ENCODE measurements at regions not wholly inside any gene's neighbourhood (a gene's known extent, or its start where the extent isn't known, plus 50 kb on each side); places are given as distances from the start of the nearest gene placed in this dataset.
"Not testable (repeated sequence)": the region's sequence is repeated elsewhere in the genome, so short reads cannot be mapped to it uniquely, and the experiment has no call there.

DNA sequence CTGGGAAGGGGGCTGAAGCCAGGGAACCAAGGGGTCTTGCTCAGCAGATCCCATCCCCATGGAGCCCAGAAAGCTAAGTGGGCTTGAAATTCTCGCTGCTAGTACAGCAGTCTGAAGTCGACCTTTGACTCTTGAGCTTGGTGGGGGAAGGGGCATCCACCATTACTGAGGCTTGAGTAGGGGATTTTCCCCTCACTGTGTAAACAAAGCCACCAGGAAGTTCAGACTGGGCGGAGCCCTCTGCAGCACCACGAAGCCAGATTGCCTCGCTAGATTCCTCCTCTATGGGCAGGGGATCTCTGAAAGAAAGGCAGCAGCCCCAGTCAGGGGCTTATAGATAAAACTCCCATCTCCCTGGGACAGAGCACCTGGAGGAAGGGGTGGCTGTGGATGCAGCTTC is 210.6 kb downstream of the OTOL1 start:
- TF ChIP-seq, protein P1, sequence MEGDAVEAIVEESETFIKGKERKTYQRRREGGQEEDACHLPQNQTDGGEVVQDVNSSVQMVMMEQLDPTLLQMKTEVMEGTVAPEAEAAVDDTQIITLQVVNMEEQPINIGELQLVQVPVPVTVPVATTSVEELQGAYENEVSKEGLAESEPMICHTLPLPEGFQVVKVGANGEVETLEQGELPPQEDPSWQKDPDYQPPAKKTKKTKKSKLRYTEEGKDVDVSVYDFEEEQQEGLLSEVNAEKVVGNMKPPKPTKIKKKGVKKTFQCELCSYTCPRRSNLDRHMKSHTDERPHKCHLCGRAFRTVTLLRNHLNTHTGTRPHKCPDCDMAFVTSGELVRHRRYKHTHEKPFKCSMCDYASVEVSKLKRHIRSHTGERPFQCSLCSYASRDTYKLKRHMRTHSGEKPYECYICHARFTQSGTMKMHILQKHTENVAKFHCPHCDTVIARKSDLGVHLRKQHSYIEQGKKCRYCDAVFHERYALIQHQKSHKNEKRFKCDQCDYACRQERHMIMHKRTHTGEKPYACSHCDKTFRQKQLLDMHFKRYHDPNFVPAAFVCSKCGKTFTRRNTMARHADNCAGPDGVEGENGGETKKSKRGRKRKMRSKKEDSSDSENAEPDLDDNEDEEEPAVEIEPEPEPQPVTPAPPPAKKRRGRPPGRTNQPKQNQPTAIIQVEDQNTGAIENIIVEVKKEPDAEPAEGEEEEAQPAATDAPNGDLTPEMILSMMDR (IDR thresholded peaks at IDR 0.05; ENCODE audit: insufficient read depth, low read depth, low read length) = not testable (repeated sequence)
- not testable (repeated sequence) for TF ChIP-seq EZH2 (IDR thresholded peaks at IDR 0.05; ENCODE audit: insufficient read depth, low read length)
